ENCODE measurements at regions not wholly inside any gene's neighbourhood (a gene's known extent, or its start where the extent isn't known, plus 50 kb on each side); places are given as distances from the start of the nearest gene placed in this dataset.

GRCh38 chr7:34298492-34299013 is 359.5 kb upstream of the NPSR1 start:
- WGBS: 64% methylated on average over 4 of the region's 4 CpGs

GRCh38 chr7:34299066-34299465 is 359.0 kb upstream of the NPSR1 start:
- Histone ChIP-seq H3K27ac (ENCODE audit: low read depth) (no peak overlapping the region), H3K4me3 (ENCODE audit: low read depth, low read length) (no peak overlapping the region), H3K4me1 (ENCODE audit: insufficient read depth) (no peaks in the 10 kb centered on the region), H3K36me3 (ENCODE audit: insufficient read depth) (no peaks in the 10 kb centered on the region)
- WGBS: 78% methylated on average over 4 of the region's 4 CpGs
- no peak for DNase-seq (ENCODE audit: extremely low spot score)

More at GRCh38 chr7:34298492-34299013, 359.5 kb upstream of the NPSR1 start:
- no peak overlapping the region for H3K27ac ChIP-seq (ENCODE audit: low read depth)
- no peak for DNase-seq (ENCODE audit: extremely low spot score)
- no peaks in the 10 kb centered on the region for H3K4me1 ChIP-seq (ENCODE audit: insufficient read depth)
- no peak overlapping the region for H3K4me3 ChIP-seq (ENCODE audit: low read depth, low read length)
- no peaks in the 10 kb centered on the region for H3K36me3 ChIP-seq (ENCODE audit: insufficient read depth)

- no peak overlapping the region for H3K4me3 ChIP-seq (ENCODE audit: low read depth, low read length)
- H3K4me1 ChIP-seq (ENCODE audit: insufficient read depth): no peaks in the 10 kb centered on the region
- H3K36me3 ChIP-seq (ENCODE audit: insufficient read depth): no peaks in the 10 kb centered on the region
- 60% methylated on average over 1 of the region's 1 CpG for WGBS
- H3K27ac ChIP-seq (ENCODE audit: low read depth): no peak overlapping the region
- no peak for DNase-seq (ENCODE audit: extremely low spot score)
These were observed 350.5 kb upstream of the NPSR1 start for GRCh38 chr7:34307540-34307939.

GRCh38 chr7:34308595-34308994 is 349.4 kb upstream of the NPSR1 start:
- Histone ChIP-seq H3K4me1 (ENCODE audit: insufficient read depth) (no peaks in the 10 kb centered on the region), H3K36me3 (ENCODE audit: insufficient read depth) (no peaks in the 10 kb centered on the region), H3K4me3 (ENCODE audit: low read depth, low read length) (no peak overlapping the region), H3K27ac (ENCODE audit: low read depth) (no peak overlapping the region)
- no peak for DNase-seq (ENCODE audit: extremely low spot score)
- 88% methylated on average over 8 of the region's 8 CpGs for WGBS

GRCh38 chr7:34309116-34309515 is 348.9 kb upstream of the NPSR1 start:
- no peaks in the 10 kb centered on the region for H3K36me3 ChIP-seq (ENCODE audit: insufficient read depth)
- H3K27ac ChIP-seq (ENCODE audit: low read depth): no peak overlapping the region
- H3K4me3 ChIP-seq (ENCODE audit: low read depth, low read length): no peak overlapping the region
- 93% methylated on average over 12 of the region's 12 CpGs for WGBS
- no peak for DNase-seq (ENCODE audit: extremely low spot score)
- no peaks in the 10 kb centered on the region for H3K4me1 ChIP-seq (ENCODE audit: insufficient read depth)

DNA sequence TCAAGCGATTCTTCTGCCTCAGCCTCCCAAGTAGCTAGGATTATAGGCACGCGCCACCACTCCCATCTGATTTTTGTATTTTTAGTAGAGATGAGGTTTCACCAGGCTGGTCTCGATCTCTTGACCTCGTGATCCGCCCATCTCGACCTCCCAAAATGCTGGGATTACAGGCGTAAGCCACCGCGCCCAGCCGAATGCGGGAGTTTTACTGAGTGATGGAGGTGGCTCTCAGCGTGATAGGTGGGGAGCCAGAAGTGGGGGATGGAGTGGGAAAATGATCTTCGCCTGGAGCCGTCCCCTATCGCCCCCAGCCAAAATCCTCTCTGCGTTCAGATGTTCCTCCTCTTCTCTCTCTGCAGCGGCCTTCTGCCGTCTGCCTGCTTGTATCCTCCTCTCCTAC is 348.4 kb upstream of the NPSR1 start:
- Histone ChIP-seq H3K27ac (ENCODE audit: low read depth) (no peak overlapping the region), H3K4me1 (ENCODE audit: insufficient read depth) (no peaks in the 10 kb centered on the region), H3K4me3 (ENCODE audit: low read depth, low read length) (no peak overlapping the region), H3K36me3 (ENCODE audit: insufficient read depth) (no peaks in the 10 kb centered on the region)
- WGBS: 97% methylated on average over 19 of the region's 19 CpGs
- no peak for DNase-seq (ENCODE audit: extremely low spot score)

GRCh38 chr7:34311591-34311990 is 346.4 kb upstream of the NPSR1 start:
- WGBS: 32% methylated on average over 3 of the region's 3 CpGs
- DNase-seq (ENCODE audit: extremely low spot score): no peak
- H3K27ac ChIP-seq (ENCODE audit: low read depth): no peak overlapping the region
- H3K4me3 ChIP-seq (ENCODE audit: low read depth, low read length): no peak overlapping the region
- no peaks in the 10 kb centered on the region for H3K4me1 ChIP-seq (ENCODE audit: insufficient read depth)
- H3K36me3 ChIP-seq (ENCODE audit: insufficient read depth): no peaks in the 10 kb centered on the region

- 88% methylated on average over 3 of the region's 3 CpGs for WGBS
- Histone ChIP-seq H3K27ac (ENCODE audit: low read depth) (no peak overlapping the region), H3K4me1 (ENCODE audit: insufficient read depth) (no peaks in the 10 kb centered on the region), H3K36me3 (ENCODE audit: insufficient read depth) (no peaks in the 10 kb centered on the region), H3K4me3 (ENCODE audit: low read depth, low read length) (no peak overlapping the region)
- no peak for DNase-seq (ENCODE audit: extremely low spot score)
These were observed 345.4 kb upstream of the NPSR1 start for GRCh38 chr7:34312624-34313023.

GRCh38 chr7:34313289-34313688 is 344.7 kb upstream of the NPSR1 start:
- 91% methylated on average over 2 of the region's 2 CpGs for WGBS
- H3K36me3 ChIP-seq (ENCODE audit: insufficient read depth): no peaks in the 10 kb centered on the region
- H3K4me1 ChIP-seq (ENCODE audit: insufficient read depth): no peaks in the 10 kb centered on the region

GRCh38 chr7:34315032-34315431 is 343.0 kb upstream of the NPSR1 start:
- Histone ChIP-seq H3K4me3 (ENCODE audit: low read depth, low read length) (no peak overlapping the region), H3K27ac (ENCODE audit: low read depth) (no peak overlapping the region), H3K36me3 (ENCODE audit: insufficient read depth) (no peaks in the 10 kb centered on the region), H3K4me1 (ENCODE audit: insufficient read depth) (no peaks in the 10 kb centered on the region)
- DNase-seq (ENCODE audit: extremely low spot score): no peak

More at GRCh38 chr7:34313289-34313688, 344.7 kb upstream of the NPSR1 start:
- DNase-seq (ENCODE audit: extremely low spot score): no peak
- H3K27ac ChIP-seq (ENCODE audit: low read depth): no peak overlapping the region
- H3K4me3 ChIP-seq (ENCODE audit: low read depth, low read length): no peak overlapping the region

DNA sequence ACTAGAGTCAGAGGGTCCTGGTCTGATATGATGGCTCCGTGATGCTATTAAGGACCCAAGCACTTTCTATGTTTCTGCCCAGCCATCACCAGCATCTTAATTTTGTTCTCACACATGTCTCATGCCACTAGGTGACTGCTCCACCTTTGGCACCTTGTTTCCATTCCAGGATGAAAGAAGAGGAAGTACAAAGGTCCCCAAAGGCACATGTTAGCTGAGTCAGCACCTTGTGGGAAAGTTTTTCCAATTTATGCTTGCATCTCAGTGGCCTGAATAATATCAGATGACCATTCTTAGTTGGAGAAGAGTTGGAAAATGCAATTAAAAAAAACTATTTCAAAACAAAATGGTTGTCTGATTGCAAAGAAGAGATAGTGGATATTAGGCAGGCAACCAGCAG is 341.0 kb upstream of the NPSR1 start:
- H3K4me1 ChIP-seq (ENCODE audit: insufficient read depth): no peaks in the 10 kb centered on the region
- no peak for DNase-seq (ENCODE audit: extremely low spot score)
- H3K36me3 ChIP-seq (ENCODE audit: insufficient read depth): no peaks in the 10 kb centered on the region
- WGBS: 96% methylated on average over 1 of the region's 1 CpG
- no peak overlapping the region for H3K4me3 ChIP-seq (ENCODE audit: low read depth, low read length)
- no peak overlapping the region for H3K27ac ChIP-seq (ENCODE audit: low read depth)

- DNase-seq (ENCODE audit: extremely low spot score): no peak
- Histone ChIP-seq H3K4me3 (ENCODE audit: low read depth, low read length) (no peak overlapping the region), H3K27ac (ENCODE audit: low read depth) (no peak overlapping the region), H3K36me3 (ENCODE audit: insufficient read depth) (no peaks in the 10 kb centered on the region), H3K4me1 (ENCODE audit: insufficient read depth) (no peaks in the 10 kb centered on the region)
- 78% methylated on average over 6 of the region's 6 CpGs for WGBS
These were observed 337.6 kb upstream of the NPSR1 start for GRCh38 chr7:34320412-34320811.

DNA sequence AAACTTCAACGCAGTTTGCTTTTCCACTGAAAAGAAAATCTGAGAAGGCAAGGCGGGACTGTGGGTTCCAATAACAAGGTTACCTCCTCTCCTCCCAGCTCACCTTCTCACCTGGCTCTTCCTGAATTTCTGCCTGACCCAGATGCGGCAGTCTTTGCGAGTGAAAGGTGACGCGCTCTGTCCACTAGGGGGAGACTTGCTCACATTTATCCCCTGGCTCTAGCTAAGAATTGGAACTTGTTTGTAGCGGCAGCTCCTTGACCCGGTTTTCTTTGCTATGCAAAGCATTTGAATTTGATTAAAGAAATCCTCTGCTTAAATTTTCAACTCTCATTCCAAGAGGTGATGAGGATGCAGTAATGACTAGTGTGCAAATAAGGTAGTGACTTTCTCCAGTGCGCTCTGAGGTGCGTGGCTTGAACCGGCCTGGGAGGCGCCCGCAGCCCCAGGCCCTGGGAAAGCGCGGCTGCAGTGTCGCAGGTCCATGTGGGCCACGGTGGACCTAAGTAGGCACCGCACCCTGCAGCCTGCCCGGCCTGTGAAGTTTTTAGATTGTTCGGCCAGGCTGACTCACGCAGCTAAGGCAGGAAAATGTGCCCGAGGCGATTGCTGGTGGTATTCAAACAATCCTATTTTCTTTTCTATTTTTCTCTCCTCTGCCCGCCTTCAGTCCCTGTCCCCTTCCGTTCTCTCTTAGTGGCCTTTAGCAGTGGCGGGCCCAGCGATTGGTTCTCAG is 336.9 kb upstream of the NPSR1 start:
- Histone ChIP-seq H3K27ac (ENCODE audit: low read depth) (no peak overlapping the region), H3K4me3 (ENCODE audit: low read depth, low read length) (no peak overlapping the region), H3K36me3 (ENCODE audit: insufficient read depth) (no peaks in the 10 kb centered on the region), H3K4me1 (ENCODE audit: insufficient read depth) (no peaks in the 10 kb centered on the region)
- peak; percentile 28 for DNase-seq (ENCODE audit: extremely low spot score)
- WGBS: 32% methylated on average over 27 of the region's 27 CpGs

- no peak for DNase-seq (ENCODE audit: extremely low spot score)
- WGBS: 86% methylated on average over 2 of the region's 2 CpGs
- Histone ChIP-seq H3K4me1 (ENCODE audit: insufficient read depth) (no peaks in the 10 kb centered on the region), H3K36me3 (ENCODE audit: insufficient read depth) (no peaks in the 10 kb centered on the region), H3K4me3 (ENCODE audit: low read depth, low read length) (no peak overlapping the region), H3K27ac (ENCODE audit: low read depth) (no peak overlapping the region)
These were observed 335.2 kb upstream of the NPSR1 start for GRCh38 chr7:34322841-34323240.
